IMR-90 (cell line): ENCODE measurements at regions not wholly inside any gene's neighbourhood (a gene's known extent, or its start where the extent isn't known, plus 50 kb on each side); places are given as distances from the start of the nearest gene placed in this dataset.

Experiments
- ATAC-seq: fragments of 200-7000 bp; cut with Tn5 transposase; 2 replicates; pipeline ENCODE4 v1.9.1; 2020; ENCODE audit warnings: low read depth, mild to moderate bottlenecking, moderate library complexity
- BruUV-seq: library from RNA; stranded (reverse); fragments of 400-500 nt; replicated peaks from 2 replicates; lab custom pipeline; 2021; lab: Mats Ljungman, UMichigan
- CTCF ChIA-PET: fragments of 300-600 bp; formaldehyde crosslinking; extraction: SDS; loops from one replicate; lab custom pipeline; 2021; ENCODE audit warnings: antibody characterized with exemption; lab: Yijun Ruan, JAX
- POLR2A ChIA-PET: fragments of 300-600 bp; sonication (Branson Sonifier 250); formaldehyde crosslinking; loops from one replicate; lab custom pipeline; 2022; ENCODE audit warnings: antibody characterized with exemption; ENCODE audit not compliant: unreplicated experiment; lab: Charles Lee
- DNase-seq: peaks from one replicate; pipeline ENCODE4 v3.0.0; 2013
- H2AFZ ChIP-seq: replicated peaks from 2 replicates; pipeline ENCODE3; 2013; ENCODE audit warnings: low read length, mild to moderate bottlenecking; ENCODE audit not compliant: poor library complexity
- H2AK5ac ChIP-seq: 2 replicates; pipeline ENCODE4 v1.6.1; 2013; ENCODE audit warnings: low read depth, low read length, inconsistent platforms
- H2AK9ac ChIP-seq: replicated peaks from 2 replicates; pipeline ENCODE3; 2013; ENCODE audit warnings: mild to moderate bottlenecking, low read depth, low read length, moderate library complexity; ENCODE audit not compliant: poor library complexity
- H2BK120ac ChIP-seq: 2 replicates; pipeline ENCODE4 v1.6.1; 2013; ENCODE audit warnings: low read depth, low read length, inconsistent platforms
- H2BK15ac ChIP-seq: 3 replicates; pipeline ENCODE4 v1.6.1; 2013; ENCODE audit warnings: low read depth, low read length, inconsistent platforms
- H2BK20ac ChIP-seq: 2 replicates; pipeline ENCODE4 v1.6.1; 2013; ENCODE audit warnings: low read depth, mild to moderate bottlenecking, inconsistent platforms, low read length, moderate library complexity
- H2BK5ac ChIP-seq: 2 replicates; pipeline ENCODE4 v1.6.1; 2013; ENCODE audit warnings: mild to moderate bottlenecking, low read depth, low read length, inconsistent platforms; ENCODE audit not compliant: poor library complexity, severe bottlenecking
- H3K14ac ChIP-seq: replicated peaks from 2 replicates; pipeline ENCODE4 v1.6.1; 2013; ENCODE audit warnings: low read depth, low read length, inconsistent platforms
- H3K18ac ChIP-seq: 2 replicates; pipeline ENCODE4 v1.6.1; 2013; ENCODE audit warnings: low read depth, low read length, control low read depth
- H3K23ac ChIP-seq: 2 replicates; pipeline ENCODE4 v1.6.1; 2013; ENCODE audit warnings: low read depth, low read length, inconsistent platforms
- H3K27ac ChIP-seq: 2 replicates; pipeline ENCODE4 v1.5.1; 2013; ENCODE audit warnings: mild to moderate bottlenecking, control low read depth, low read length; ENCODE audit not compliant: insufficient read depth
- H3K27me3 ChIP-seq: 2 replicates; pipeline ENCODE4 v1.6.1; 2013; ENCODE audit warnings: low read length; ENCODE audit not compliant: control insufficient read depth, insufficient read depth
- H3K36me3 ChIP-seq: 2 replicates; pipeline ENCODE4 v1.6.1; 2013; ENCODE audit warnings: low read length, mixed read lengths; ENCODE audit not compliant: control insufficient read depth, insufficient read depth
- H3K4ac ChIP-seq: 2 replicates; pipeline ENCODE4 v1.6.1; 2013; ENCODE audit warnings: low read depth, low read length, inconsistent platforms
- H3K4me1 ChIP-seq: 2 replicates; pipeline ENCODE4 v1.6.1; 2013; ENCODE audit warnings: low read length, mixed read lengths; ENCODE audit not compliant: control insufficient read depth, insufficient read depth
- H3K4me2 ChIP-seq: 2 replicates; pipeline ENCODE4 v1.6.1; 2013; ENCODE audit warnings: low read depth, mild to moderate bottlenecking, control low read depth, low read length, moderate library complexity
- H3K4me3 ChIP-seq: 2 replicates; pipeline ENCODE4 v1.5.1; 2013; ENCODE audit warnings: low read depth, mild to moderate bottlenecking, control low read depth, low read length, moderate library complexity; ENCODE audit not compliant: insufficient read depth
- H3K56ac ChIP-seq: 2 replicates; pipeline ENCODE4 v1.6.1; 2013; ENCODE audit warnings: low read length, inconsistent platforms; ENCODE audit not compliant: insufficient read depth; ENCODE audit errors: extremely low read depth
- H3K79me1 ChIP-seq, 2 experiments: 2 replicates each; pipeline ENCODE4 v1.6.1; 2013; ENCODE audit warnings: low read length in 2 of 2, inconsistent platforms in 1 of 2, low read depth in 1 of 2
- H3K9ac ChIP-seq: 2 replicates; pipeline ENCODE4 v1.6.1; 2013; ENCODE audit warnings: low read depth, low read length, control low read depth
- H3K9me1 ChIP-seq: 2 replicates; pipeline ENCODE4 v1.6.1; 2013; ENCODE audit warnings: low read length, inconsistent platforms; ENCODE audit not compliant: insufficient read depth
- H3K9me3 ChIP-seq: 2 replicates; pipeline ENCODE4 v1.6.1; 2013; ENCODE audit warnings: low read length; ENCODE audit not compliant: control insufficient read depth, insufficient read depth
- H4K20me1 ChIP-seq: 2 replicates; pipeline ENCODE4 v1.6.1; 2013; ENCODE audit warnings: low read length, inconsistent platforms; ENCODE audit not compliant: insufficient read depth
- H4K5ac ChIP-seq: 2 replicates; pipeline ENCODE4 v1.6.1; 2013; ENCODE audit warnings: mild to moderate bottlenecking, low read depth, low read length, control low read depth
- H4K8ac ChIP-seq, 2 experiments: 2 replicates each; pipeline ENCODE4 v1.6.1; 2013; ENCODE audit warnings: low read depth in 2 of 2, low read length in 2 of 2, control low read depth in 1 of 2, inconsistent platforms in 1 of 2
- H4K91ac ChIP-seq: 2 replicates; pipeline ENCODE4 v1.6.1; 2013; ENCODE audit warnings: low read depth, low read length, inconsistent platforms; ENCODE audit not compliant: insufficient read depth
- CEBPB ChIP-seq: IDR thresholded peaks from 2 replicates; pipeline ENCODE4 v1.6.1; 2012; ENCODE audit warnings: low read depth, low read length, improper control_type of control experiment
- FOS ChIP-seq: fragments of 150-350 bp; IDR thresholded peaks from 2 replicates; pipeline ENCODE4 v1.6.1; 2016; ENCODE audit warnings: low read depth, low read length
- MAFK ChIP-seq: IDR thresholded peaks from 2 replicates; pipeline ENCODE4 v1.6.1; 2012; ENCODE audit warnings: low read depth, low read length, improper control_type of control experiment
- MAZ ChIP-seq: IDR thresholded peaks from 2 replicates; pipeline ENCODE4 v1.6.1; 2012; ENCODE audit warnings: low read depth, mild to moderate bottlenecking, low read length, improper control_type of control experiment, moderate library complexity, borderline replicate concordance
- POLR2A ChIP-seq: IDR thresholded peaks from 2 replicates; pipeline ENCODE4 v1.6.1; 2012; ENCODE audit warnings: mild to moderate bottlenecking, low read depth, low read length
- dilution Hi-C: fragments of 300-500 bp; cut with HindIII; formaldehyde crosslinking; loops from one replicate; pipeline ENCODE4 v1.14.3; 2018; ENCODE audit warnings: low sequenced_read_pairs; ENCODE audit not compliant: unreplicated experiment
- in situ Hi-C: fragments of 300-500 bp; cut with MboI; formaldehyde crosslinking; loops from 3 replicates; pipeline ENCODE4 v1.14.3; 2019; ENCODE audit warnings: low sequenced_read_pairs, inconsistent platforms, mixed read lengths
- intact Hi-C: fragments of 100-400 bp; cut with micrococcal nuclease; formaldehyde crosslinking; loops from 2 replicates; pipeline ENCODE4 v1.10.0; 2022
- TF ChIP-seq, protein P1 (sequence below): fragments of 150-350 bp; IDR thresholded peaks from 2 replicates; pipeline ENCODE4 v1.6.1; 2017; ENCODE audit warnings: mild to moderate bottlenecking, antibody characterized with exemption, low read length, low read depth

DNA sequence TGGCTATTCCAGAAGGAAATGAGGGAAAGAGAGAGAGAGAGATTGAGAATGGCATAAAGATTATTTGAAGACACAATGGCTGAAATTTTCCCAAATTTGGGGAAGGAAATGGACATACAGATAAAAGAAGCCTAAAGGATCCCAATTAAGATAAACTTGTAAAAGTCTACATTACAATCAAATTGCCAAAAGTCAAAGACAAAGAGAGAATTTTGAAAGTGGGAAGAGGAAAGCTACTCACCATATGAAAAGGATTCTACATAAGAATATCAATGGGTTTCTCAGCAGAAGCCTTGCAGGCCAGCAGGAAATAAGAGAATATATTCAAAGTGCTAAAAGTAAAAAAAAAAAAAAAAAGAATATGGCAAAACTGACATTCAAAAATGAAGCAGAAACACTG, 233.0 kb upstream of the NFIA start:
- H3K27me3 ChIP-seq: no peaks in the 10 kb centered on the region
- no peak overlapping the region for H2AFZ ChIP-seq
- TF ChIP-seq MAZ (no peak), CEBPB (no peak), MAFK (no peak), FOS (no peak), POLR2A (no peak)
- TF ChIP-seq, protein P1, sequence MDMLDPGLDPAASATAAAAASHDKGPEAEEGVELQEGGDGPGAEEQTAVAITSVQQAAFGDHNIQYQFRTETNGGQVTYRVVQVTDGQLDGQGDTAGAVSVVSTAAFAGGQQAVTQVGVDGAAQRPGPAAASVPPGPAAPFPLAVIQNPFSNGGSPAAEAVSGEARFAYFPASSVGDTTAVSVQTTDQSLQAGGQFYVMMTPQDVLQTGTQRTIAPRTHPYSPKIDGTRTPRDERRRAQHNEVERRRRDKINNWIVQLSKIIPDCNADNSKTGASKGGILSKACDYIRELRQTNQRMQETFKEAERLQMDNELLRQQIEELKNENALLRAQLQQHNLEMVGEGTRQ: no peak
- H2BK15ac ChIP-seq: no peak overlapping the region
- intact Hi-C loops (loop anchor here (2.0 to 10.0 kb wide), 3 partner anchors 193 to 875 kb away; no protein-coding TSS in a partner anchor), in situ Hi-C loops (no loop called here), dilution Hi-C loops (no loop called here)
- ChIA-PET POLR2A (no interaction called here), CTCF (interaction anchor here (1.5 to 1.7 kb wide), 2 partner anchors 201 to 674 kb away, joined by 4 read pairs; no protein-coding TSS in a partner anchor)
- H2BK120ac ChIP-seq: no peak overlapping the region
- DNase-seq (no peak), ATAC-seq (no peak)
- H3K9me1 ChIP-seq: no peaks in the 10 kb centered on the region
- no peak overlapping the region for H2BK20ac ChIP-seq
- H4K5ac ChIP-seq: no peak overlapping the region
- H3K4me2 ChIP-seq: no peak overlapping the region
- H3K23ac ChIP-seq: no peak overlapping the region
- no peaks in the 10 kb centered on the region for H4K20me1 ChIP-seq
- no peaks in the 10 kb centered on the region for H3K36me3 ChIP-seq
- no peak overlapping the region for H2BK5ac ChIP-seq
- no peak overlapping the region for H3K14ac ChIP-seq
- no peak overlapping the region for H3K4me3 ChIP-seq
- no peak overlapping the region for H2AK9ac ChIP-seq
- no peak overlapping the region for H4K8ac ChIP-seq
- BruUV-seq: no TSS peak
- H4K91ac ChIP-seq: no peak overlapping the region
- H3K18ac ChIP-seq: no peak overlapping the region
- H3K9me3 ChIP-seq: no peaks in the 10 kb centered on the region
- H3K4me1 ChIP-seq: no peaks in the 10 kb centered on the region
- no peaks in the 10 kb centered on the region for H3K79me1 ChIP-seq
- no peak overlapping the region for H3K56ac ChIP-seq
- H3K4ac ChIP-seq: no peak overlapping the region
- H3K27ac ChIP-seq: no peak overlapping the region
- H3K9ac ChIP-seq: no peak overlapping the region
- H2AK5ac ChIP-seq: no peak overlapping the region
